NT2/D1 (cell line): ENCODE measurements at regions not wholly inside any gene's neighbourhood (a gene's known extent, or its start where the extent isn't known, plus 50 kb on each side); places are given as distances from the start of the nearest gene placed in this dataset.

Source experiments
- SUZ12 ChIP-seq: IDR thresholded peaks from 2 replicates; pipeline ENCODE4 v1.6.1; 2011; ENCODE audit not compliant: insufficient read length, insufficient read depth; ENCODE audit errors: extremely low read depth
- YY1 ChIP-seq: IDR thresholded peaks from 2 replicates; pipeline ENCODE4 v1.6.1; 2011; ENCODE audit not compliant: insufficient read length, insufficient read depth
- ZNF274 ChIP-seq: IDR thresholded peaks from 2 replicates; pipeline ENCODE4 v1.6.1; 2011; ENCODE audit warnings: mild to moderate bottlenecking, low read depth, low read length

- TF ChIP-seq SUZ12: no peak
- no peak for TF ChIP-seq YY1
- no peak for TF ChIP-seq ZNF274
These were observed 77.6 kb upstream of the JAZF1 start for GRCh38 chr7:28258240-28258639.
